ENCODE measurements at regions not wholly inside any gene's neighbourhood (a gene's known extent, or its start where the extent isn't known, plus 50 kb on each side); places are given as distances from the start of the nearest gene placed in this dataset.

DNA sequence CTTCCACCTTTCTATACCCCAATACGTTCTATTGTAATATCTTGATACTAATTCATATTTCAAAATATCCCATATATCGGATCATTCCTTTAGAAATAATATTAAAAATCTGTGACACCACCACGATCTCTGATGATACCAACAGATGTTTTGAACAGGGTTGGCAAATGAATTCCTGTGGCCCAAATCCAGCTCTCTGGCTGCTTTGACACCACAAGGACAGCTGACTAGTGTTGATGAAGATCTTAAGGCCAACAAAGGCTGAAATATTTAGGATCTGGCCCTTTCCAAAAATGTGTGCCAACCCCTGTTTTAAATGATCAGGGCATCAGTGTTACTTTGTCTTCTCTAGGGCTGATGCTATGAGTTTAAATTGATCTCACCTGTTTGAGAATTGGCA lies 380.7 kb upstream of the PFKP start:
- no peaks in the 10 kb centered on the region for H3K4me1 Mint-ChIP-seq
- H3K9me3 Mint-ChIP-seq, result no peaks in the 10 kb centered on the region
- DNase-seq, result no peak
- H3K27ac Mint-ChIP-seq, result no peak overlapping the region
- H3K27me3 Mint-ChIP-seq, result no peaks in the 10 kb centered on the region
- H3K4me3 Mint-ChIP-seq, result no peak overlapping the region
- no peaks in the 10 kb centered on the region for H3K36me3 Mint-ChIP-seq
- CTCF ChIA-PET, result no interaction called here

DNA sequence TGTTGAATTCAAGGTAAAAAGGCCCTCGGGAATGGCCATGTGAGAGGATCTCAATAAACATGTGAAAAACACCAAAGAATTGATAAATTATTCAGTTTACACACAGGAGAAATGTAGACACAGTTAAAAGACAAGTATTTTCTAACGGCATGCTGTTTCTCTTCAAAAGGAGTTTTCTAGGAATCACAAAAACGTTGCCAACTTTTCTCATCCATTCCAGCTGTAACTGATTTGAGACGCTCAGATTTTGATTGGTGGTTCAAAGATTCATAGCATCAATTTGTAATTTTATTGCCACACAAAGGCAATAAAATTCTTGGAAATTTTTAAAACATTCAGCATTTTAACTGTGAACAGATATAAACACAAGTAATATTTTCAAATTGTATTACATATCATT lies 384.9 kb upstream of the PFKP start:
- no peak for DNase-seq
- H3K4me3 Mint-ChIP-seq, result no peak overlapping the region
- no peaks in the 10 kb centered on the region for H3K4me1 Mint-ChIP-seq
- no peaks in the 10 kb centered on the region for H3K36me3 Mint-ChIP-seq
- no peaks in the 10 kb centered on the region for H3K9me3 Mint-ChIP-seq
- H3K27me3 Mint-ChIP-seq, result no peaks in the 10 kb centered on the region
- no peak overlapping the region for H3K27ac Mint-ChIP-seq
- CTCF ChIA-PET, result no interaction called here

- Mint-ChIP-seq H3K4me3 (no peak overlapping the region), H3K27me3 (no peaks in the 10 kb centered on the region), H3K9me3 (no peaks in the 10 kb centered on the region), H3K36me3 (no peaks in the 10 kb centered on the region), H3K27ac (no peak overlapping the region), H3K4me1 (no peaks in the 10 kb centered on the region)
- CTCF ChIA-PET, result no interaction called here
- DNase-seq, result no peak
Measured at GRCh38 chr10:2681891-2682290, 385.5 kb upstream of the PFKP start.

GRCh38 chr10:2680821-2681220 lies 386.5 kb upstream of the PFKP start:
- Mint-ChIP-seq H3K9me3 (no peaks in the 10 kb centered on the region), H3K36me3 (no peaks in the 10 kb centered on the region), H3K27ac (no peak overlapping the region), H3K4me3 (no peak overlapping the region), H3K27me3 (no peaks in the 10 kb centered on the region), H3K4me1 (no peaks in the 10 kb centered on the region)
- DNase-seq, result no peak
- CTCF ChIA-PET, result no interaction called here

- CTCF ChIA-PET, result no interaction called here
- Mint-ChIP-seq H3K36me3 (no peaks in the 10 kb centered on the region), H3K4me1 (no peaks in the 10 kb centered on the region), H3K27ac (no peak overlapping the region), H3K4me3 (no peak overlapping the region), H3K9me3 (no peaks in the 10 kb centered on the region), H3K27me3 (no peaks in the 10 kb centered on the region)
- no peak for DNase-seq
Measured at GRCh38 chr10:2679646-2680045, 387.7 kb upstream of the PFKP start.

DNA sequence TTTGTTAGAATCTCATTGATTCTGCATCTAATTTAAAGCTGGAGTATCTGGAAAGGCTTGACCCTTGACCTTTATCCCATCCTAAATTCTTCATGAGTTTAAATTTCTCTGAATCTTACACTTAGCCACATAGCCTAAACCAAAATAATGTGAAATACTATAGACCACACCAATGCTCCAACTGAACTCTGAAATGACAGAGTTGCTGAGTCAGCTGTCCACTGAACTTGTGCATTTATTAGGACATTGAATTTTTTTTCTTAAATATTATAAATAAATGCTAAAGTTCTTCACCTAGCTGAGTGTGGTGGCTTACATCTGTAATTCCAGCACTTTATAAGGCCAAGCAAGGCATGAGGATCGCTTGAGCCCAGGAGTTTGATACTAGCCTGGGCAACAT lies 390.9 kb upstream of the PFKP start:
- no peak overlapping the region for H3K4me3 Mint-ChIP-seq
- H3K27ac Mint-ChIP-seq, result no peak overlapping the region
- CTCF ChIA-PET, result no interaction called here
- H3K36me3 Mint-ChIP-seq, result no peaks in the 10 kb centered on the region
- H3K9me3 Mint-ChIP-seq, result no peaks in the 10 kb centered on the region
- no peak for DNase-seq
- no peaks in the 10 kb centered on the region for H3K27me3 Mint-ChIP-seq
- H3K4me1 Mint-ChIP-seq, result no peaks in the 10 kb centered on the region

DNA sequence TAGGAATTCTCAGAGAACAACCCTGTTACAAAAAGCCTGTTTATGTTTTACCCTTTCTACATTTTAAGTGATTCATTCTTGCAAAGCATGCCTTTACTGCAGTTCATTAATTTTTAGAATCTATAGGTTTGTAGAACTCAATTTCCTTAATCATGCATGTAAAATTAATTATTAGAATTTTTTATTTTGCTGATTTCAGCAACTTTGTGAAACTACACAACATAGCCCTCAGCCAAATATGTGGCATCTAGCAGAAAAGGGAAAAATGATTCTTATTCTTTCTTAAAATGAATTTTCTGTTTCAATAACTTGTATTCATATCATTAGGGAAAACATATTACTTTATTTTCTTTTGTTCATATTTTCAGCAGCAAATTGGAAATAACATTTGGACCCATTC lies 392.9 kb upstream of the PFKP start:
- Mint-ChIP-seq H3K9me3 (no peaks in the 10 kb centered on the region), H3K36me3 (no peaks in the 10 kb centered on the region), H3K4me3 (no peak overlapping the region), H3K4me1 (no peaks in the 10 kb centered on the region), H3K27me3 (no peaks in the 10 kb centered on the region), H3K27ac (no peak overlapping the region)
- DNase-seq, result no peak
- CTCF ChIA-PET, result no interaction called here

DNA sequence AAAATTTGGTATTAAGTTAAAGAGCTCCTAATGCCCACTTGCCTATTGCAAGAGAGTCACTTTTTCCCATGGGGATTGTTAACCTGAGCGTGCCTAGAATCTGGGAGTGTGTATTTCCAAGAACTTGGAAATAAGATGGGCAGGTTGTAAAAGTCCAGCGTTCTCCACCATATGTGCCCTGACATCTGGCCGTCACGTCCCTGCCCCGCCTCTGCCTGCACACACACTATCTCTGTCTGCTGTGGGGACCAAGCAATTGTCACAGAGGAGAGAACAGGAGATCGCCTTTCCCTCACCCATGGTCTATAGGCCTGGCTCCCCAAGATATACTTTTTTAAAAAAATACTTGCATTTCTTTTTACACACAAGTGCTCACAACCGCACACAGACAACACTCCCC lies 396.5 kb upstream of the PFKP start:
- Mint-ChIP-seq H3K9me3 (no peaks in the 10 kb centered on the region), H3K27ac (no peak overlapping the region), H3K4me3 (no peak overlapping the region), H3K4me1 (no peaks in the 10 kb centered on the region), H3K36me3 (no peaks in the 10 kb centered on the region), H3K27me3 (no peaks in the 10 kb centered on the region)
- no peak for DNase-seq
- CTCF ChIA-PET, result no interaction called here

DNA sequence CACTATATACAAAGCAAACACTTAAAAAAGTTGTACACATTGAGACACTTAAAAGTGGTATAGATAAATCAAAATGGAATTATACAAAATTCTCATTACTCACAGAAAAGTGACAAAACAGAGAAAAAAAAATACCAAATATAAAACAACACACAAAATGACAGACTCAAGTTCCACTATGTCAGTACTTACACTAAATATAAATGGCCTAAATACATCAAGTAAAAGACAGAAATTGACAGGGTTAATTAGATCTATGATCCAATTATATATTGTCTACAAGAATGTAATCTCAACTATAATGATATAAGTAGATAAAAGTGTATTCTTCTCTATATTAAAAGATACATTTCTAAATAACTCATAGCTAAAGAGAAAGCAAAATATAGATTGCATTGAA lies 401.6 kb upstream of the PFKP start:
- H3K4me1 Mint-ChIP-seq, result no peaks in the 10 kb centered on the region
- no peaks in the 10 kb centered on the region for H3K27me3 Mint-ChIP-seq
- no peaks in the 10 kb centered on the region for H3K9me3 Mint-ChIP-seq
- no peak overlapping the region for H3K27ac Mint-ChIP-seq
- H3K4me3 Mint-ChIP-seq, result no peak overlapping the region
- no peaks in the 10 kb centered on the region for H3K36me3 Mint-ChIP-seq
- no peak for DNase-seq
- CTCF ChIA-PET, result interaction anchor here (0.6 kb wide), 1 partner anchor 425 kb away, joined by 3 read pairs; no protein-coding TSS in a partner anchor

GRCh38 chr10:2660276-2660675 lies 407.1 kb upstream of the PFKP start:
- no peaks in the 10 kb centered on the region for H3K36me3 Mint-ChIP-seq
- H3K27ac Mint-ChIP-seq, result no peak overlapping the region
- H3K27me3 Mint-ChIP-seq, result no peaks in the 10 kb centered on the region
- CTCF ChIA-PET, result no interaction called here
- H3K4me3 Mint-ChIP-seq, result no peak overlapping the region
- H3K9me3 Mint-ChIP-seq, result no peaks in the 10 kb centered on the region
- no peak for DNase-seq
- no peaks in the 10 kb centered on the region for H3K4me1 Mint-ChIP-seq

- H3K27me3 Mint-ChIP-seq, result no peaks in the 10 kb centered on the region
- H3K27ac Mint-ChIP-seq, result no peak overlapping the region
- H3K4me1 Mint-ChIP-seq, result no peaks in the 10 kb centered on the region
- CTCF ChIA-PET, result no interaction called here
- no peak overlapping the region for H3K4me3 Mint-ChIP-seq
- no peak for DNase-seq
- no peaks in the 10 kb centered on the region for H3K36me3 Mint-ChIP-seq
- no peaks in the 10 kb centered on the region for H3K9me3 Mint-ChIP-seq
Measured at GRCh38 chr10:2659660-2660209, 407.6 kb upstream of the PFKP start.

- CTCF ChIA-PET, result no interaction called here
- no peak overlapping the region for H3K4me3 Mint-ChIP-seq
- no peaks in the 10 kb centered on the region for H3K4me1 Mint-ChIP-seq
- no peaks in the 10 kb centered on the region for H3K27me3 Mint-ChIP-seq
- H3K36me3 Mint-ChIP-seq, result no peaks in the 10 kb centered on the region
- H3K9me3 Mint-ChIP-seq, result no peaks in the 10 kb centered on the region
- H3K27ac Mint-ChIP-seq, result no peak overlapping the region
- no peak for DNase-seq
Measured at GRCh38 chr10:2658780-2659179, 408.6 kb upstream of the PFKP start.

- Mint-ChIP-seq H3K9me3 (no peaks in the 10 kb centered on the region), H3K27ac (no peak overlapping the region), H3K4me3 (no peak overlapping the region), H3K36me3 (no peaks in the 10 kb centered on the region), H3K27me3 (no peaks in the 10 kb centered on the region), H3K4me1 (no peaks in the 10 kb centered on the region)
- CTCF ChIA-PET, result no interaction called here
- no peak for DNase-seq
Measured at GRCh38 chr10:2650328-2650727, 417.0 kb upstream of the PFKP start.

- Mint-ChIP-seq H3K4me3 (no peak overlapping the region), H3K4me1 (no peaks in the 10 kb centered on the region), H3K27me3 (no peaks in the 10 kb centered on the region), H3K36me3 (no peaks in the 10 kb centered on the region), H3K27ac (no peak overlapping the region), H3K9me3 (peaks cover 2% of the 10 kb centered on the region)
- DNase-seq, result no peak
- CTCF ChIA-PET, result no interaction called here
Measured at GRCh38 chr10:2641028-2641427, 426.3 kb upstream of the PFKP start.

DNA sequence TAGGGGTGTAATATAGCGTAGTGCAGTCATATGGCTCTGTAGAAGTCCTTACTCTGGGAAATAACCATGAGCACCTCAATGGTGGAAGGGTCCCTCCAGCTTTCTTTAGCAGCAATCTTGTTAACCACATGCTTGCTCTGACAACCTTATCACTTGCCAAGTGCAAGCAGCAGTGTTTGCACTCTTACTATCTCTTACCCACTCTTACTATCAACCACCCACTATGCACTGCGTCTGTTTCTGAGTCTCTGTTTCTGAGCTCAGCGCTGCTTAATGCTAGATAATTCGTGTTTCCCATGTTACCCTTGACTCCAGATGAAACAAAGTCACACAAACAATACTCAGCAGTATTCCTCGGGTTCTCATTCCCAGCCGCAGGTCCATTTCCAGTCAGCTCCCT lies 433.7 kb upstream of the PFKP start:
- no peak overlapping the region for H3K4me3 Mint-ChIP-seq

GRCh38 chr10:2631557-2632205 lies 435.7 kb upstream of the PFKP start:
- Mint-ChIP-seq H3K4me3 (no peak overlapping the region), H3K27me3 (no peaks in the 10 kb centered on the region), H3K9me3 (no peaks in the 10 kb centered on the region), H3K36me3 (no peaks in the 10 kb centered on the region), H3K4me1 (no peaks in the 10 kb centered on the region), H3K27ac (no peak overlapping the region)
- DNase-seq, result no peak
- CTCF ChIA-PET, result no interaction called here

More for the DNA sequence above, 433.7 kb upstream of the PFKP start:
- Mint-ChIP-seq H3K27me3 (no peaks in the 10 kb centered on the region), H3K9me3 (peaks cover 2% of the 10 kb centered on the region), H3K36me3 (no peaks in the 10 kb centered on the region), H3K4me1 (no peaks in the 10 kb centered on the region), H3K27ac (no peak overlapping the region)
- CTCF ChIA-PET, result no interaction called here
- no peak for DNase-seq

All from activated naive CD4-positive, alpha-beta T cell treated with anti-CD3 and anti-CD28 coated beads, Interleukin-2, amount 10 ng/mL, durations not matched to agents 7 days and 5 days (primary cell).